ENCODE measurements at regions not wholly inside any gene's neighbourhood (a gene's known extent, or its start where the extent isn't known, plus 50 kb on each side); places are given as distances from the start of the nearest gene placed in this dataset.

- TF ChIP-seq, protein P1, sequence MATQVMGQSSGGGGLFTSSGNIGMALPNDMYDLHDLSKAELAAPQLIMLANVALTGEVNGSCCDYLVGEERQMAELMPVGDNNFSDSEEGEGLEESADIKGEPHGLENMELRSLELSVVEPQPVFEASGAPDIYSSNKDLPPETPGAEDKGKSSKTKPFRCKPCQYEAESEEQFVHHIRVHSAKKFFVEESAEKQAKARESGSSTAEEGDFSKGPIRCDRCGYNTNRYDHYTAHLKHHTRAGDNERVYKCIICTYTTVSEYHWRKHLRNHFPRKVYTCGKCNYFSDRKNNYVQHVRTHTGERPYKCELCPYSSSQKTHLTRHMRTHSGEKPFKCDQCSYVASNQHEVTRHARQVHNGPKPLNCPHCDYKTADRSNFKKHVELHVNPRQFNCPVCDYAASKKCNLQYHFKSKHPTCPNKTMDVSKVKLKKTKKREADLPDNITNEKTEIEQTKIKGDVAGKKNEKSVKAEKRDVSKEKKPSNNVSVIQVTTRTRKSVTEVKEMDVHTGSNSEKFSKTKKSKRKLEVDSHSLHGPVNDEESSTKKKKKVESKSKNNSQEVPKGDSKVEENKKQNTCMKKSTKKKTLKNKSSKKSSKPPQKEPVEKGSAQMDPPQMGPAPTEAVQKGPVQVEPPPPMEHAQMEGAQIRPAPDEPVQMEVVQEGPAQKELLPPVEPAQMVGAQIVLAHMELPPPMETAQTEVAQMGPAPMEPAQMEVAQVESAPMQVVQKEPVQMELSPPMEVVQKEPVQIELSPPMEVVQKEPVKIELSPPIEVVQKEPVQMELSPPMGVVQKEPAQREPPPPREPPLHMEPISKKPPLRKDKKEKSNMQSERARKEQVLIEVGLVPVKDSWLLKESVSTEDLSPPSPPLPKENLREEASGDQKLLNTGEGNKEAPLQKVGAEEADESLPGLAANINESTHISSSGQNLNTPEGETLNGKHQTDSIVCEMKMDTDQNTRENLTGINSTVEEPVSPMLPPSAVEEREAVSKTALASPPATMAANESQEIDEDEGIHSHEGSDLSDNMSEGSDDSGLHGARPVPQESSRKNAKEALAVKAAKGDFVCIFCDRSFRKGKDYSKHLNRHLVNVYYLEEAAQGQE (IDR thresholded peaks at IDR 0.05; ENCODE audit: borderline replicate concordance in 1 of 2, low read depth in 1 of 2, low read length in 2 of 2): no peak
- no peak for TF ChIP-seq ZNF564 (CRISPR knock-in tag; IDR thresholded peaks at IDR 0.05)
- no peak for TF ChIP-seq IKZF1 (IDR thresholded peaks at IDR 0.05)
- no peak for TF ChIP-seq KDM2A (CRISPR knock-in tag; IDR thresholded peaks at IDR 0.05; ENCODE audit: borderline replicate concordance, low read depth)
- TF ChIP-seq RERE (CRISPR knock-in tag; IDR thresholded peaks at IDR 0.05; ENCODE audit: low read depth): peak; percentile 99
- no peak for TF ChIP-seq DR1 (CRISPR knock-in tag; IDR thresholded peaks at IDR 0.05)
- no peak for TF ChIP-seq MATR3 (CRISPR knock-in tag; IDR thresholded peaks at IDR 0.05)
- no peak for TF ChIP-seq ZNF430 (CRISPR knock-in tag; IDR thresholded peaks at IDR 0.05)
- TF ChIP-seq GTF2F1 (IDR thresholded peaks at IDR 0.05; ENCODE audit: low read length): no peak
- TF ChIP-seq PCBP2 (optimal IDR thresholded peaks at IDR 0.05; ENCODE audit: low read depth, low read length, poor library complexity, severe bottlenecking): no peak
- TF ChIP-seq KMT2B (CRISPR knock-in tag; IDR thresholded peaks at IDR 0.05): no peak
- peak; percentile 87 for TF ChIP-seq SOX5 (CRISPR knock-in tag; IDR thresholded peaks at IDR 0.05; ENCODE audit: borderline replicate concordance)
- no peak for TF ChIP-seq ZNF224 (CRISPR knock-in tag; IDR thresholded peaks at IDR 0.05)
- TF ChIP-seq, protein P2, sequence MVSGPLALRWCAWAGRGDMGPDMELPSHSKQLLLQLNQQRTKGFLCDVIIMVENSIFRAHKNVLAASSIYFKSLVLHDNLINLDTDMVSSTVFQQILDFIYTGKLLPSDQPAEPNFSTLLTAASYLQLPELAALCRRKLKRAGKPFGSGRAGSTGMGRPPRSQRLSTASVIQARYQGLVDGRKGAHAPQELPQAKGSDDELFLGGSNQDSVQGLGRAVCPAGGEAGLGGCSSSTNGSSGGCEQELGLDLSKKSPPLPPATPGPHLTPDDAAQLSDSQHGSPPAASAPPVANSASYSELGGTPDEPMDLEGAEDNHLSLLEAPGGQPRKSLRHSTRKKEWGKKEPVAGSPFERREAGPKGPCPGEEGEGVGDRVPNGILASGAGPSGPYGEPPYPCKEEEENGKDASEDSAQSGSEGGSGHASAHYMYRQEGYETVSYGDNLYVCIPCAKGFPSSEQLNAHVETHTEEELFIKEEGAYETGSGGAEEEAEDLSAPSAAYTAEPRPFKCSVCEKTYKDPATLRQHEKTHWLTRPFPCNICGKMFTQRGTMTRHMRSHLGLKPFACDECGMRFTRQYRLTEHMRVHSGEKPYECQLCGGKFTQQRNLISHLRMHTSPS (CRISPR knock-in tag; IDR thresholded peaks at IDR 0.05; ENCODE audit: low read depth): no peak; the same call in 1 of the 2 replicates
- TF ChIP-seq, protein P3, sequence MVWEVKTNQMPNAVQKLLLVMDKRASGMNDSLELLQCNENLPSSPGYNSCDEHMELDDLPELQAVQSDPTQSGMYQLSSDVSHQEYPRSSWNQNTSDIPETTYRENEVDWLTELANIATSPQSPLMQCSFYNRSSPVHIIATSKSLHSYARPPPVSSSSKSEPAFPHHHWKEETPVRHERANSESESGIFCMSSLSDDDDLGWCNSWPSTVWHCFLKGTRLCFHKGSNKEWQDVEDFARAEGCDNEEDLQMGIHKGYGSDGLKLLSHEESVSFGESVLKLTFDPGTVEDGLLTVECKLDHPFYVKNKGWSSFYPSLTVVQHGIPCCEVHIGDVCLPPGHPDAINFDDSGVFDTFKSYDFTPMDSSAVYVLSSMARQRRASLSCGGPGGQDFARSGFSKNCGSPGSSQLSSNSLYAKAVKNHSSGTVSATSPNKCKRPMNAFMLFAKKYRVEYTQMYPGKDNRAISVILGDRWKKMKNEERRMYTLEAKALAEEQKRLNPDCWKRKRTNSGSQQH (CRISPR knock-in tag; IDR thresholded peaks at IDR 0.05; ENCODE audit: low read depth): no peak
- no peak for TF ChIP-seq MED8 (CRISPR knock-in tag; IDR thresholded peaks at IDR 0.05; ENCODE audit: insufficient replicate concordance)
- peak; percentile 84 for TF ChIP-seq NCOA2 (CRISPR knock-in tag; IDR thresholded peaks at IDR 0.05)
- no peak for TF ChIP-seq ZNF607 (CRISPR knock-in tag; IDR thresholded peaks at IDR 0.05; ENCODE audit: borderline replicate concordance)
- TF ChIP-seq NR1H2 (CRISPR knock-in tag; IDR thresholded peaks at IDR 0.05; ENCODE audit: borderline replicate concordance, low read depth): no peak
These were observed 377.2 kb upstream of the TNC start (continued) for GRCh38 chr9:115495052-115495635.
